ENCODE measurements at regions not wholly inside any gene's neighbourhood (a gene's known extent, or its start where the extent isn't known, plus 50 kb on each side); places are given as distances from the start of the nearest gene placed in this dataset.

GRCh38 chr3:162810776-162811175 lies 1314.2 kb downstream of the OTOL1 start:
- Histone ChIP-seq H3K27me3 (ENCODE audit: insufficient read depth, low read depth, severe bottlenecking) (no peaks in the 10 kb centered on the region), H3K27ac (no peak overlapping the region), H3K4me3 (ENCODE audit: low read depth, low read length) (no peak overlapping the region), H3K36me3 (no peaks in the 10 kb centered on the region), H3K9me3 (ENCODE audit: severe bottlenecking) (no peaks in the 10 kb centered on the region)
- DNase-seq: no peak
- no peak for TF ChIP-seq CTCF (IDR thresholded peaks at IDR 0.05; ENCODE audit: low read depth, low read length)

- H3K36me3 ChIP-seq: no peaks in the 10 kb centered on the region
- TF ChIP-seq CTCF (IDR thresholded peaks at IDR 0.05; ENCODE audit: low read depth, low read length): no peak
Measured at GRCh38 chr3:162842549-162843216, 1346.1 kb downstream of the OTOL1 start.

GRCh38 chr3:162845918-162846317 lies 1349.3 kb downstream of the OTOL1 start:
- no peak overlapping the region for H3K4me3 ChIP-seq (ENCODE audit: low read depth, low read length)
- no peak for TF ChIP-seq CTCF (IDR thresholded peaks at IDR 0.05; ENCODE audit: low read depth, low read length)
- no peaks in the 10 kb centered on the region for H3K9me3 ChIP-seq (ENCODE audit: severe bottlenecking)
- no peaks in the 10 kb centered on the region for H3K36me3 ChIP-seq
- H3K27me3 ChIP-seq (ENCODE audit: insufficient read depth, low read depth, severe bottlenecking): no peaks in the 10 kb centered on the region
- no peak for DNase-seq
- H3K27ac ChIP-seq: no peak overlapping the region

More at GRCh38 chr3:162842549-162843216, 1346.1 kb downstream of the OTOL1 start:
- no peaks in the 10 kb centered on the region for H3K9me3 ChIP-seq (ENCODE audit: severe bottlenecking)
- H3K27me3 ChIP-seq (ENCODE audit: insufficient read depth, low read depth, severe bottlenecking): no peaks in the 10 kb centered on the region
- DNase-seq: no peak
- H3K27ac ChIP-seq: no peak overlapping the region
- H3K4me3 ChIP-seq (ENCODE audit: low read depth, low read length): no peak overlapping the region

GRCh38 chr3:162847511-162847910 lies 1350.9 kb downstream of the OTOL1 start:
- DNase-seq: no peak
- no peaks in the 10 kb centered on the region for H3K27me3 ChIP-seq (ENCODE audit: insufficient read depth, low read depth, severe bottlenecking)
- TF ChIP-seq CTCF (IDR thresholded peaks at IDR 0.05; ENCODE audit: low read depth, low read length): no peak
- no peak overlapping the region for H3K27ac ChIP-seq
- no peaks in the 10 kb centered on the region for H3K9me3 ChIP-seq (ENCODE audit: severe bottlenecking)
- H3K4me3 ChIP-seq (ENCODE audit: low read depth, low read length): no peak overlapping the region
- no peaks in the 10 kb centered on the region for H3K36me3 ChIP-seq

- no peak for DNase-seq
- Histone ChIP-seq H3K27me3 (ENCODE audit: insufficient read depth, low read depth, severe bottlenecking) (no peaks in the 10 kb centered on the region), H3K27ac (no peak overlapping the region), H3K4me3 (ENCODE audit: low read depth, low read length) (no peak overlapping the region), H3K36me3 (no peaks in the 10 kb centered on the region), H3K9me3 (ENCODE audit: severe bottlenecking) (no peaks in the 10 kb centered on the region)
- TF ChIP-seq CTCF (IDR thresholded peaks at IDR 0.05; ENCODE audit: low read depth, low read length): no peak
Measured at GRCh38 chr3:162863579-162863978, 1367.0 kb downstream of the OTOL1 start.

GRCh38 chr3:162865466-162865865 lies 1368.9 kb downstream of the OTOL1 start:
- H3K4me3 ChIP-seq (ENCODE audit: low read depth, low read length): no peak overlapping the region
- DNase-seq: no peak
- TF ChIP-seq CTCF (IDR thresholded peaks at IDR 0.05; ENCODE audit: low read depth, low read length): no peak
- H3K27ac ChIP-seq: no peak overlapping the region
- H3K27me3 ChIP-seq (ENCODE audit: insufficient read depth, low read depth, severe bottlenecking): no peaks in the 10 kb centered on the region
- H3K9me3 ChIP-seq (ENCODE audit: severe bottlenecking): no peaks in the 10 kb centered on the region
- no peaks in the 10 kb centered on the region for H3K36me3 ChIP-seq
